HG02885 (cell line): ENCODE measurements at regions not wholly inside any gene's neighbourhood (a gene's known extent, or its start where the extent isn't known, plus 50 kb on each side); places are given as distances from the start of the nearest gene placed in this dataset.

Source experiments
- ATAC-seq: cut with Tn5 transposase; IDR thresholded peaks from one replicate; pipeline ENCODE4 v1.9.1; 2021; ENCODE audit warnings: mild to moderate bottlenecking; ENCODE audit not compliant: unreplicated experiment, poor library complexity

- no peak for ATAC-seq
Observed at GRCh38 chr2:59732871-59733566, 820.4 kb downstream of the BCL11A start.

- no peak for ATAC-seq
Observed at GRCh38 chr2:59727121-59727590, 826.3 kb downstream of the BCL11A start.

GRCh38 chr2:59726228-59727120 is 827.0 kb downstream of the BCL11A start:
- ATAC-seq, result no peak

- ATAC-seq, result no peak
Observed at GRCh38 chr2:59724746-59725145, 828.7 kb downstream of the BCL11A start.

- no peak for ATAC-seq
Observed at GRCh38 chr2:59720296-59720866, 833.1 kb downstream of the BCL11A start.

GRCh38 chr2:59713577-59713976 is 839.9 kb downstream of the BCL11A start:
- peak; percentile 68 for ATAC-seq

GRCh38 chr2:59711121-59711520 is 842.3 kb downstream of the BCL11A start:
- no peak for ATAC-seq

GRCh38 chr2:59706729-59707128 is 846.7 kb downstream of the BCL11A start:
- no peak for ATAC-seq

- no peak for ATAC-seq
Observed at GRCh38 chr2:59703796-59704195, 849.7 kb downstream of the BCL11A start.

- ATAC-seq, result no peak
Observed at GRCh38 chr2:59702026-59702425, 851.4 kb downstream of the BCL11A start.

GRCh38 chr2:59701271-59701994 is 852.0 kb downstream of the BCL11A start:
- ATAC-seq, result no peak

GRCh38 chr2:59694176-59694575 is 859.3 kb downstream of the BCL11A start:
- no peak for ATAC-seq

GRCh38 chr2:59693231-59693959 is 860.1 kb downstream of the BCL11A start:
- no peak for ATAC-seq

GRCh38 chr2:59691518-59692190 is 861.8 kb downstream of the BCL11A start:
- ATAC-seq, result no peak

GRCh38 chr2:59690849-59691248 is 862.6 kb downstream of the BCL11A start:
- no peak for ATAC-seq

- no peak for ATAC-seq
Observed at GRCh38 chr2:59684771-59685166, 868.7 kb downstream of the BCL11A start.

- no peak for ATAC-seq
Observed at GRCh38 chr2:59684116-59684770, 869.2 kb downstream of the BCL11A start.

- ATAC-seq, result no peak
Observed at GRCh38 chr2:59680863-59681262, 872.6 kb downstream of the BCL11A start.

GRCh38 chr2:59677158-59677557 is 876.3 kb downstream of the BCL11A start:
- no peak for ATAC-seq
